Heart left ventricle (tissue), 16 donors: ENCODE measurements at regions not wholly inside any gene's neighbourhood (a gene's known extent, or its start where the extent isn't known, plus 50 kb on each side); places are given as distances from the start of the nearest gene placed in this dataset.

Experiments
- ATAC-seq, 4 donors: fragments of 200-7000 bp; cut with Tn5 transposase; one replicate each; pipeline ENCODE4 v1.9.1; 2020 to 2022; ENCODE audit warnings: moderate library complexity in 4 of 4, mild to moderate bottlenecking in 3 of 4, moderate number of reproducible peaks in 1 of 4
- DNase-seq, 5 donors: peaks; one replicate each; pipeline ENCODE4 v3.0.0-alpha.2; 2020
- H3K27ac ChIP-seq, 12 donors: fragments of 200-600 bp; sonication (generic) in 4 of 12; one replicate each; pipeline versions ENCODE4 v1.5.0 to v1.8.0; 2016 to 2022; ENCODE audit warnings: mild to moderate bottlenecking in 2 of 12
- H3K27me3 ChIP-seq, 9 donors: fragments of 200-600 bp; sonication (generic) in 2 of 9; one replicate each; pipeline versions ENCODE4 v1.5.1 to v1.8.0; 2016 to 2022; ENCODE audit warnings: mild to moderate bottlenecking in 3 of 9
- H3K36me3 ChIP-seq, 9 donors: fragments of 200-600 bp; sonication (generic) in 2 of 9; one replicate each; pipeline versions ENCODE4 v1.5.0 to v1.8.0; 2018 to 2022; ENCODE audit warnings: mild to moderate bottlenecking in 2 of 9
- H3K4me1 ChIP-seq, 12 donors: fragments of 200-600 bp; sonication (generic) in 4 of 12; one replicate each; pipeline versions ENCODE4 v1.5.0 to v1.8.0; 2016 to 2022; ENCODE audit warnings: mild to moderate bottlenecking in 3 of 12
- H3K4me3 ChIP-seq, 12 donors: fragments of 200-600 bp; sonication (generic) in 4 of 12; one replicate each; pipeline versions ENCODE4 v1.5.0 to v1.8.0; 2017 to 2022; ENCODE audit warnings: mild to moderate bottlenecking in 9 of 12, moderate library complexity in 4 of 12
- H3K9me3 ChIP-seq, 12 donors: fragments of 200-600 bp; sonication (generic) in 4 of 12; one replicate each; pipeline versions ENCODE4 v1.5.0 to v1.8.0; 2016 to 2022; ENCODE audit warnings: mild to moderate bottlenecking in 1 of 12
- POLR2A ChIP-seq, 2 donors: fragments of 450-650 bp; IDR thresholded peaks; one replicate each; pipeline ENCODE4 v1.6.1; 2017; ENCODE audit warnings: antibody characterized with exemption in 2 of 2, mild to moderate bottlenecking in 2 of 2, moderate library complexity in 2 of 2
- WGBS, 4 donors: extraction: QIAGEN DNeasy Blood & Tissue Kit in 2 of 4; methylation state at CpG; one replicate each; pipeline versions ENCODE4 v1.1.5 to v1.1.7; 2013 to 2018; 5-methylcytosine and 5-hydroxymethylcytosine counted together
- intact Hi-C, 10 donors: fragments of 100-400 bp; cut with DNase I; formaldehyde crosslinking; loops; one replicate each; pipeline versions ENCODE4 v1.11.1 to v1.14.2; 2022
- TF ChIP-seq, protein P1 (sequence below), 12 donors: fragments of 200-600 bp; sonication (generic) in 4 of 12; IDR thresholded peaks; one replicate each; pipeline versions ENCODE4 v1.5.0 to v1.8.0; 2018 to 2022; ENCODE audit warnings: antibody characterized with exemption in 12 of 12, mild to moderate bottlenecking in 5 of 12
- donor health status: ischemic (EF 13 %, LVEDD 7.1; RV severe dilation, severe dysfunction).
- donor health status: healthy with polysubstance abuse.
- donor health status: DM: no; HTN: yes; CAD: no.
- donor health status: DM: no; HTN: no; CAD: no.
- donor health status: ischemic (EF 25% LVEDD 6.9; RV normal size, moderate dysfunction).
- donor health status: ischemic (EF 25% LVEDD 5.7; RV mildly dilated, moderate dysfunction).
- donor health status: healthy.
- donor health status: DM: yes; HTN: yes; CAD: no.
- donor health status: ischemic (EF 35%, LVEDD 5.7; RV mildly dilated, moderate dysfunction).
- donor health status: nonischemic (EF 11% LVEDD 7.7; RV severe dilation, severe dysfunction).
- donor health status: DM: yes; HTN: yes; CAD: no.
- donor health status: PGD.
- donor health status: ischemic (EF 29% LVEDD 5.4; RV normal size, mild dysfunction).
- donor health status: nonischemic (EF 23%, LVEDD 6.1; RV moderate dilation, normal function).

DNA sequence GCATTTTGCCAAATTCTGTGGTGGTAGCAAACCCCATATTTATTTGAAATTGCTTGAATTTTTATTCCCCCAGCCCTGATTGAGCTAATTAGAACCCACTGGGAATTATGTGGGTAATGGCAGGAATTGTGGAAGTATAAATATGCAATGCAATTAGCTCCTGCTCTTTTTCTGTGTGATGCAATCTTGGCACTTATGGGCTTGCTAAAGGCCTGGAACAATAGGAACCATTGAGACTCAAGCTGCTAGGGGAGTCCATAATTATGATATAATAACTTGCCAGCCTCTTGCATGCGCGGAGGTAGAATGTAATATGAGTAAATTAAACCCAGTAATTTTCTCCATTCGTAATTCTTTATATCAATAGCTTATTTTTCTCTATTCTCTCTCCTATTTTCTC is 267.6 kb upstream of the THSD7B start:
- Histone ChIP-seq H3K27ac (no peak overlapping the region), H3K27me3 (no peaks in the 10 kb centered on the region), H3K9me3 (peaks cover 0 to 2% (median 0%) of the 10 kb centered on the region in 12 donors), H3K4me1 (no peaks in the 10 kb centered on the region), H3K36me3 (no peaks in the 10 kb centered on the region), H3K4me3 (no peak overlapping the region)
- intact Hi-C loops, result no loop called here
- no peak for ATAC-seq
- DNase-seq, result no peak
- 75 to 81% (median 78%) methylated on average over 3 of the region's 3 CpGs for WGBS, 4 donors
- no peak for TF ChIP-seq POLR2A (IDR thresholded peaks at IDR 0.05)
- TF ChIP-seq, protein P1, sequence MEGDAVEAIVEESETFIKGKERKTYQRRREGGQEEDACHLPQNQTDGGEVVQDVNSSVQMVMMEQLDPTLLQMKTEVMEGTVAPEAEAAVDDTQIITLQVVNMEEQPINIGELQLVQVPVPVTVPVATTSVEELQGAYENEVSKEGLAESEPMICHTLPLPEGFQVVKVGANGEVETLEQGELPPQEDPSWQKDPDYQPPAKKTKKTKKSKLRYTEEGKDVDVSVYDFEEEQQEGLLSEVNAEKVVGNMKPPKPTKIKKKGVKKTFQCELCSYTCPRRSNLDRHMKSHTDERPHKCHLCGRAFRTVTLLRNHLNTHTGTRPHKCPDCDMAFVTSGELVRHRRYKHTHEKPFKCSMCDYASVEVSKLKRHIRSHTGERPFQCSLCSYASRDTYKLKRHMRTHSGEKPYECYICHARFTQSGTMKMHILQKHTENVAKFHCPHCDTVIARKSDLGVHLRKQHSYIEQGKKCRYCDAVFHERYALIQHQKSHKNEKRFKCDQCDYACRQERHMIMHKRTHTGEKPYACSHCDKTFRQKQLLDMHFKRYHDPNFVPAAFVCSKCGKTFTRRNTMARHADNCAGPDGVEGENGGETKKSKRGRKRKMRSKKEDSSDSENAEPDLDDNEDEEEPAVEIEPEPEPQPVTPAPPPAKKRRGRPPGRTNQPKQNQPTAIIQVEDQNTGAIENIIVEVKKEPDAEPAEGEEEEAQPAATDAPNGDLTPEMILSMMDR (IDR thresholded peaks at IDR 0.05), result no peak

DNA sequence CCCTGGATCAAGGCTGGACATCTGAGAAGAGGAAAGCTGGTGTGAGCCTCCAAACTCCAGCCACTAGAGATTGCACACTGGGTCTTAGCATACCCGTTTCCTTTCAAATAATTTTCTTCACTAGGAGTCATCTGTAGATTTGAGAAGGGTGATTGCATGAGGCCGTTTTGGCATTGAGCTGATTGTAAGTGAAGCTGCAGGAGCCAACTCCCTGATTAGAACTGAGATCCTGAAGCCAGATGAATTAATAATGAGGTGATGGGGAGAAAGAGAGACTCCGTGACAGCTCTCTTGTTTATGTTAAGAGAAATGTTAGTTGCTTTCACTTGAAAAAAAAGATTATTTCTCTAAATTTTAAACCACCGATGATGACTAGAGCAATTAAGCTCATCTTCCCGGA is 268.4 kb upstream of the THSD7B start:
- H3K27ac ChIP-seq, result no peak overlapping the region
- DNase-seq (no peak), ATAC-seq (no peak)
- WGBS, 4 donors, result 65 to 70% (median 67%) methylated on average over 5 of the region's 5 CpGs
- H3K4me3 ChIP-seq, result no peak overlapping the region
- H3K9me3 ChIP-seq, result peaks cover 0 to 7% (median 0%) of the 10 kb centered on the region in 12 donors
- no peaks in the 10 kb centered on the region for H3K27me3 ChIP-seq
- TF ChIP-seq, protein P1 (IDR thresholded peaks at IDR 0.05), result no peak
- H3K4me1 ChIP-seq, result no peaks in the 10 kb centered on the region
- intact Hi-C loops, result no loop called here
- no peaks in the 10 kb centered on the region for H3K36me3 ChIP-seq

DNA sequence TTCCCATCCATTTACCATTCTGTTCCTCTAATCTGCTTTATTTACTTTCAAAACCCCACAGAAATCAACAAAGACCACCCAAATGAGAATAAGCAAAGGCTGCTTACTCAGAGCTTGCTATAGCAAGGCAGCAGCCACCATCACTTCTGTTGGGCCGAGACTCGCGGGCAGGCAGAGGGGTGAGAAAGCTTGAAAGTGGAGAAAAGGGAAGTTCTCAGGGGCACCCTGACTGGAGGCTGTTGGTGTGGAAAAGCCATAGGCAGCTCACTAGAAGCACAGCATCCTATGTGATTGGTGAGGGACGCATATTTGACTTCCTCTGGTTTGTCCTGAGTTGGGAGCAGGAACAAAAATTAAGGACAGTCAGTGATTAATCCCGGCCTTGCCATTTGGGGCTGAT is 269.7 kb upstream of the THSD7B start:
- H3K9me3 ChIP-seq, result peaks cover 0 to 7% (median 0%) of the 10 kb centered on the region in 12 donors
- intact Hi-C loops, result no loop called here
- no peak overlapping the region for H3K27ac ChIP-seq
- DNase-seq, result no peak
- H3K4me1 ChIP-seq, result no peaks in the 10 kb centered on the region
- no peaks in the 10 kb centered on the region for H3K27me3 ChIP-seq
- TF ChIP-seq, protein P1 (IDR thresholded peaks at IDR 0.05), result no peak
- TF ChIP-seq POLR2A (IDR thresholded peaks at IDR 0.05), result no peak
- H3K4me3 ChIP-seq, result no peak overlapping the region
- H3K36me3 ChIP-seq, result no peaks in the 10 kb centered on the region
- WGBS, 4 donors, result 81 to 86% (median 83%) methylated on average over 5 of the region's 5 CpGs
- ATAC-seq, result no peak

- peaks cover 0 to 19% (median 0%) of the 10 kb centered on the region in 12 donors for H3K9me3 ChIP-seq
- no peak overlapping the region for H3K4me3 ChIP-seq
- 49 to 59% (median 57%) methylated on average over 8 of the region's 8 CpGs for WGBS, 4 donors
- intact Hi-C loops, result no loop called here
- H3K36me3 ChIP-seq, result no peaks in the 10 kb centered on the region
- H3K27me3 ChIP-seq, result no peaks in the 10 kb centered on the region
- DNase-seq, result no peak
- no peaks in the 10 kb centered on the region for H3K4me1 ChIP-seq
- TF ChIP-seq, protein P1 (IDR thresholded peaks at IDR 0.05), result no peak
- no peak for TF ChIP-seq POLR2A (IDR thresholded peaks at IDR 0.05)
- no peak overlapping the region for H3K27ac ChIP-seq
- ATAC-seq, result no peak
Observed at GRCh38 chr2:136492901-136493300, 272.4 kb upstream of the THSD7B start.
